Mesothelial cell of epicardium (in vitro differentiated cells): ENCODE measurements at regions not wholly inside any gene's neighbourhood (a gene's known extent, or its start where the extent isn't known, plus 50 kb on each side); places are given as distances from the start of the nearest gene placed in this dataset.

Experiments
- DNase-seq, 2 experiments: peaks; one replicate each; pipeline ENCODE4 v3.0.0; 2021; ENCODE audit warnings: low spot score in 2 of 2; ENCODE audit not compliant: unreplicated experiment in 2 of 2
- H3K27ac Mint-ChIP-seq: 2 replicates; pipeline ENCODE4 v1.8.0; 2021; ENCODE audit warnings: mixed read lengths
- H3K27me3 Mint-ChIP-seq: 2 replicates; pipeline ENCODE4 v1.8.0; 2021; ENCODE audit warnings: low read depth, mixed read lengths
- H3K36me3 Mint-ChIP-seq: 2 replicates; pipeline ENCODE4 v1.8.0; 2021; ENCODE audit warnings: mixed read lengths
- H3K4me1 Mint-ChIP-seq: 2 replicates; pipeline ENCODE4 v1.8.0; 2021; ENCODE audit warnings: mixed read lengths
- H3K4me3 Mint-ChIP-seq: 2 replicates; pipeline ENCODE4 v1.8.0; 2021; ENCODE audit warnings: mild to moderate bottlenecking, moderate library complexity, mixed read lengths
- H3K9me3 Mint-ChIP-seq: 2 replicates; pipeline ENCODE4 v1.8.0; 2021; ENCODE audit warnings: mixed read lengths
- TF ChIP-seq, protein P1 (sequence below): fragments of 200-600 bp; sonication (generic); IDR thresholded peaks from one replicate; pipeline ENCODE4 v1.5.0; 2021; ENCODE audit warnings: antibody characterized with exemption; ENCODE audit not compliant: unreplicated experiment

DNA sequence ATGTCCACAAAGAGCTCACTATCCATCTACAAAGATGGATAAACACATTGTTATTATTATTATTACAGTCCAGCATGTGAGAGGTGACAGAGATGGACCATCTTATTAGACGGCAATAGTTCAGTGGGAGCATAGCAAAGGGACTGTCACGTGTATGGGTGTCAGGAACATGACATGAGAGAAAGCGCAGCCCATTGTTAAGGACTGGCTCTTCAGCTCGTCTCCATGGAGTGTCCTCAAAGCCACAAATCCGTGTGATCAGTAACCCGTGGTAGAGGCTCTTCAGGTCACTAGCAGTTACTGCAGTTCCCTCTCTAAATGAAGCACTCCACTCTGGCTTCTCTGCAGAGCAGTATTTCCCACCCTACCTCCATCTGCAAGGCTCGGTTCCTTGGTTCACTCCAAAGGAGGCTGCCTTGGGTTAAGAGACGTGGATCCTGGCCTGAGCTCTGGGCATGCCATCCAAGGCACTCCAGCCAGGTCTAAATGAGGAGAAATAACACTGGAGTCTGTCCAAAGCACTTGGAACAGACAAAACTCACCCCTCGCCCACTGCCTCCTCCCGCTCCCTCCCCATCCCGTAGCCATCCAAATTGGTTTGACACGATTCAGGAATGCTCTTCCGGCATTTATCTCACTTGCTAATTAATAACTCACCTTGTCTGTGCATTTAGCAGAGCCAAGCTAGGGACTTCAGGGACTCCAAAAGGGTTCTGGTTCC, 122.3 kb upstream of the WWC1 start:
- TF ChIP-seq, protein P1, sequence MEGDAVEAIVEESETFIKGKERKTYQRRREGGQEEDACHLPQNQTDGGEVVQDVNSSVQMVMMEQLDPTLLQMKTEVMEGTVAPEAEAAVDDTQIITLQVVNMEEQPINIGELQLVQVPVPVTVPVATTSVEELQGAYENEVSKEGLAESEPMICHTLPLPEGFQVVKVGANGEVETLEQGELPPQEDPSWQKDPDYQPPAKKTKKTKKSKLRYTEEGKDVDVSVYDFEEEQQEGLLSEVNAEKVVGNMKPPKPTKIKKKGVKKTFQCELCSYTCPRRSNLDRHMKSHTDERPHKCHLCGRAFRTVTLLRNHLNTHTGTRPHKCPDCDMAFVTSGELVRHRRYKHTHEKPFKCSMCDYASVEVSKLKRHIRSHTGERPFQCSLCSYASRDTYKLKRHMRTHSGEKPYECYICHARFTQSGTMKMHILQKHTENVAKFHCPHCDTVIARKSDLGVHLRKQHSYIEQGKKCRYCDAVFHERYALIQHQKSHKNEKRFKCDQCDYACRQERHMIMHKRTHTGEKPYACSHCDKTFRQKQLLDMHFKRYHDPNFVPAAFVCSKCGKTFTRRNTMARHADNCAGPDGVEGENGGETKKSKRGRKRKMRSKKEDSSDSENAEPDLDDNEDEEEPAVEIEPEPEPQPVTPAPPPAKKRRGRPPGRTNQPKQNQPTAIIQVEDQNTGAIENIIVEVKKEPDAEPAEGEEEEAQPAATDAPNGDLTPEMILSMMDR = no peak
- no peaks in the 10 kb centered on the region for H3K9me3 Mint-ChIP-seq
- H3K4me1 Mint-ChIP-seq = peaks cover 11% of the 10 kb centered on the region
- H3K27ac Mint-ChIP-seq = no peak overlapping the region
- H3K4me3 Mint-ChIP-seq = no peak overlapping the region
- H3K27me3 Mint-ChIP-seq = no peaks in the 10 kb centered on the region
- H3K36me3 Mint-ChIP-seq = no peaks in the 10 kb centered on the region
- DNase-seq = no peak

- H3K27me3 Mint-ChIP-seq = no peaks in the 10 kb centered on the region
- TF ChIP-seq, protein P1 = no peak
Measured at GRCh38 chr5:168169791-168170190, 121.7 kb upstream of the WWC1 start.

GRCh38 chr5:168171901-168172759, 119.3 kb upstream of the WWC1 start:
- no peaks in the 10 kb centered on the region for H3K9me3 Mint-ChIP-seq
- no peak overlapping the region for H3K27ac Mint-ChIP-seq
- no peaks in the 10 kb centered on the region for H3K27me3 Mint-ChIP-seq
- TF ChIP-seq, protein P1 = no peak
- DNase-seq = no peak
- H3K4me3 Mint-ChIP-seq = no peak overlapping the region
- no peaks in the 10 kb centered on the region for H3K36me3 Mint-ChIP-seq
- peaks cover 1% of the 10 kb centered on the region for H3K4me1 Mint-ChIP-seq

More at GRCh38 chr5:168169791-168170190, 121.7 kb upstream of the WWC1 start:
- H3K36me3 Mint-ChIP-seq = no peaks in the 10 kb centered on the region
- H3K27ac Mint-ChIP-seq = no peak overlapping the region
- H3K4me3 Mint-ChIP-seq = no peak overlapping the region
- peaks cover 11% of the 10 kb centered on the region for H3K4me1 Mint-ChIP-seq
- H3K9me3 Mint-ChIP-seq = no peaks in the 10 kb centered on the region
- DNase-seq = no peak

DNA sequence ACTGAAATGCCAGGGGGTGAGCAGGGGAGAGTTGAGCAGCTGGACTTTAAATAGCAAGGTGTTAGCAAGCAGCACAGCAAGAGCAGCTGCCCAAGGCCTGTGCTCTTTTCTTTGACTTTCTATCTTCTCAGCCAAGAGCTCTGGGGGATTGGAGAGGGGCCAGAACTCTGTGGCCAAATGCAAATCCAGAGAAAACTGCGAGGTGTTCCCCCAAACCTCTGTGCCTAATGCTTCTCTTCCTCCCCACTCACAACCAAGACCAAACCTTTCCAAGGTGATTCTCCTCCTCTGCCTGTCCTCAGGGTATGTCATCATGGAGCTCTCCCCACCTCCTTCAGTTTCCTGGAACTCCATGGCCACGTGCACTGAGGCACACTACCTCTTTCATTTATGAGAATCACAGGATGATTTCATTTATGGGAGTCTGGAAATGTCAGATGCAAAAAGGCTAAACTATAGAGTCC, 118.7 kb upstream of the WWC1 start:
- TF ChIP-seq, protein P1 = no peak
- Mint-ChIP-seq H3K36me3 (no peaks in the 10 kb centered on the region), H3K4me1 (peaks cover 2% of the 10 kb centered on the region), H3K4me3 (no peak overlapping the region), H3K27me3 (no peaks in the 10 kb centered on the region), H3K9me3 (no peaks in the 10 kb centered on the region), H3K27ac (no peak overlapping the region)
- DNase-seq = no peak

- Mint-ChIP-seq H3K27ac (no peak overlapping the region), H3K36me3 (no peaks in the 10 kb centered on the region), H3K4me3 (no peak overlapping the region), H3K9me3 (no peaks in the 10 kb centered on the region), H3K27me3 (no peaks in the 10 kb centered on the region), H3K4me1 (peaks cover 15% of the 10 kb centered on the region)
- DNase-seq = no peak
- TF ChIP-seq, protein P1 = no peak
Measured at GRCh38 chr5:168174376-168174775, 117.1 kb upstream of the WWC1 start.
